ENCODE measurements at regions not wholly inside any gene's neighbourhood (a gene's known extent, or its start where the extent isn't known, plus 50 kb on each side); places are given as distances from the start of the nearest gene placed in this dataset.

- no peak for TF ChIP-seq POLR2A (IDR thresholded peaks at IDR 0.05)
- TF ChIP-seq CTCF (IDR thresholded peaks at IDR 0.05), result no peak
- Histone ChIP-seq H3K27me3 (no peaks in the 10 kb centered on the region), H3K27ac (no peak overlapping the region), H3K9me3 (no peaks in the 10 kb centered on the region), H3K36me3 (no peaks in the 10 kb centered on the region), H3K4me1 (no peaks in the 10 kb centered on the region), H3K4me3 (no peak overlapping the region)
- DNase-seq, result no peak
These were observed 266.2 kb upstream of the ZFP64 start for GRCh38 chr20:52457826-52458225.

GRCh38 chr20:52454660-52455059 lies 263.1 kb upstream of the ZFP64 start:
- Histone ChIP-seq H3K27me3 (no peaks in the 10 kb centered on the region), H3K9me3 (no peaks in the 10 kb centered on the region), H3K27ac (no peak overlapping the region), H3K36me3 (no peaks in the 10 kb centered on the region), H3K4me3 (no peak overlapping the region), H3K4me1 (no peaks in the 10 kb centered on the region)
- no peak for DNase-seq
- TF ChIP-seq CTCF (IDR thresholded peaks at IDR 0.05), result no peak
- no peak for TF ChIP-seq POLR2A (IDR thresholded peaks at IDR 0.05)

- H3K9me3 ChIP-seq, result no peaks in the 10 kb centered on the region
- TF ChIP-seq POLR2A (IDR thresholded peaks at IDR 0.05) (no peak), CTCF (IDR thresholded peaks at IDR 0.05) (no peak)
- H3K27ac ChIP-seq, result no peak overlapping the region
- H3K4me1 ChIP-seq, result no peaks in the 10 kb centered on the region
- DNase-seq, result no peak
- H3K27me3 ChIP-seq, result no peaks in the 10 kb centered on the region
- no peak overlapping the region for H3K4me3 ChIP-seq
- H3K36me3 ChIP-seq, result no peaks in the 10 kb centered on the region
These were observed 257.1 kb upstream of the ZFP64 start for GRCh38 chr20:52448513-52449232.

- TF ChIP-seq POLR2A (IDR thresholded peaks at IDR 0.05) (no peak), CTCF (IDR thresholded peaks at IDR 0.05) (no peak)
- Histone ChIP-seq H3K36me3 (no peaks in the 10 kb centered on the region), H3K27ac (no peak overlapping the region), H3K4me1 (no peaks in the 10 kb centered on the region), H3K4me3 (no peak overlapping the region), H3K9me3 (no peaks in the 10 kb centered on the region), H3K27me3 (no peaks in the 10 kb centered on the region)
- no peak for DNase-seq
These were observed 255.6 kb upstream of the ZFP64 start for GRCh38 chr20:52447225-52447551.

- no peak overlapping the region for H3K4me3 ChIP-seq
- no peak overlapping the region for H3K27ac ChIP-seq
- no peaks in the 10 kb centered on the region for H3K36me3 ChIP-seq
- no peaks in the 10 kb centered on the region for H3K4me1 ChIP-seq
- H3K27me3 ChIP-seq, result no peaks in the 10 kb centered on the region
- no peaks in the 10 kb centered on the region for H3K9me3 ChIP-seq
- TF ChIP-seq CTCF (IDR thresholded peaks at IDR 0.05) (no peak), POLR2A (IDR thresholded peaks at IDR 0.05) (no peak)
- no peak for DNase-seq
These were observed 255.0 kb upstream of the ZFP64 start for GRCh38 chr20:52446421-52447224.

All from Peyer's patch (tissue), 4 donors.